ENCODE measurements at regions not wholly inside any gene's neighbourhood (a gene's known extent, or its start where the extent isn't known, plus 50 kb on each side); places are given as distances from the start of the nearest gene placed in this dataset.

- Histone ChIP-seq H3K4me3 (no peak overlapping the region), H3K36me3 (no peaks in the 10 kb centered on the region), H3K9me3 (no peaks in the 10 kb centered on the region), H3K4me1 (no peaks in the 10 kb centered on the region), H3K27me3 (no peaks in the 10 kb centered on the region), H3K27ac (no peak overlapping the region)
- TF ChIP-seq, protein P1, sequence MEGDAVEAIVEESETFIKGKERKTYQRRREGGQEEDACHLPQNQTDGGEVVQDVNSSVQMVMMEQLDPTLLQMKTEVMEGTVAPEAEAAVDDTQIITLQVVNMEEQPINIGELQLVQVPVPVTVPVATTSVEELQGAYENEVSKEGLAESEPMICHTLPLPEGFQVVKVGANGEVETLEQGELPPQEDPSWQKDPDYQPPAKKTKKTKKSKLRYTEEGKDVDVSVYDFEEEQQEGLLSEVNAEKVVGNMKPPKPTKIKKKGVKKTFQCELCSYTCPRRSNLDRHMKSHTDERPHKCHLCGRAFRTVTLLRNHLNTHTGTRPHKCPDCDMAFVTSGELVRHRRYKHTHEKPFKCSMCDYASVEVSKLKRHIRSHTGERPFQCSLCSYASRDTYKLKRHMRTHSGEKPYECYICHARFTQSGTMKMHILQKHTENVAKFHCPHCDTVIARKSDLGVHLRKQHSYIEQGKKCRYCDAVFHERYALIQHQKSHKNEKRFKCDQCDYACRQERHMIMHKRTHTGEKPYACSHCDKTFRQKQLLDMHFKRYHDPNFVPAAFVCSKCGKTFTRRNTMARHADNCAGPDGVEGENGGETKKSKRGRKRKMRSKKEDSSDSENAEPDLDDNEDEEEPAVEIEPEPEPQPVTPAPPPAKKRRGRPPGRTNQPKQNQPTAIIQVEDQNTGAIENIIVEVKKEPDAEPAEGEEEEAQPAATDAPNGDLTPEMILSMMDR (IDR thresholded peaks at IDR 0.05), result no peak
- no peak for DNase-seq (ENCODE audit: low spot score)
These were observed 317.6 kb downstream of the LRIG3 start for GRCh38 chr12:58602736-58603135.

- Histone ChIP-seq H3K36me3 (no peaks in the 10 kb centered on the region), H3K4me1 (no peaks in the 10 kb centered on the region), H3K9me3 (no peaks in the 10 kb centered on the region), H3K27me3 (no peaks in the 10 kb centered on the region), H3K4me3 (no peak overlapping the region), H3K27ac (no peak overlapping the region)
- DNase-seq (ENCODE audit: low spot score), result no peak
- TF ChIP-seq, protein P1 (IDR thresholded peaks at IDR 0.05), result no peak
These were observed 312.5 kb downstream of the LRIG3 start for GRCh38 chr12:58607805-58608204.

GRCh38 chr12:58608711-58609110 is 311.6 kb downstream of the LRIG3 start:
- Histone ChIP-seq H3K27ac (no peak overlapping the region), H3K27me3 (no peaks in the 10 kb centered on the region), H3K9me3 (no peaks in the 10 kb centered on the region), H3K36me3 (no peaks in the 10 kb centered on the region), H3K4me1 (no peaks in the 10 kb centered on the region), H3K4me3 (no peak overlapping the region)
- TF ChIP-seq, protein P1 (IDR thresholded peaks at IDR 0.05), result no peak
- DNase-seq (ENCODE audit: low spot score), result no peak

GRCh38 chr12:58615047-58615446 is 305.3 kb downstream of the LRIG3 start:
- Histone ChIP-seq H3K36me3 (no peaks in the 10 kb centered on the region), H3K9me3 (no peaks in the 10 kb centered on the region), H3K27me3 (no peaks in the 10 kb centered on the region), H3K27ac (no peak overlapping the region), H3K4me3 (no peak overlapping the region), H3K4me1 (no peaks in the 10 kb centered on the region)
- TF ChIP-seq, protein P1 (IDR thresholded peaks at IDR 0.05), result no peak
- DNase-seq (ENCODE audit: low spot score), result no peak

- Histone ChIP-seq H3K27me3 (no peaks in the 10 kb centered on the region), H3K36me3 (no peaks in the 10 kb centered on the region), H3K4me1 (no peaks in the 10 kb centered on the region), H3K9me3 (no peaks in the 10 kb centered on the region), H3K27ac (no peak overlapping the region), H3K4me3 (no peak overlapping the region)
- no peak for DNase-seq (ENCODE audit: low spot score)
- TF ChIP-seq, protein P1 (IDR thresholded peaks at IDR 0.05), result no peak
These were observed 304.7 kb downstream of the LRIG3 start for GRCh38 chr12:58615576-58615975.

DNA sequence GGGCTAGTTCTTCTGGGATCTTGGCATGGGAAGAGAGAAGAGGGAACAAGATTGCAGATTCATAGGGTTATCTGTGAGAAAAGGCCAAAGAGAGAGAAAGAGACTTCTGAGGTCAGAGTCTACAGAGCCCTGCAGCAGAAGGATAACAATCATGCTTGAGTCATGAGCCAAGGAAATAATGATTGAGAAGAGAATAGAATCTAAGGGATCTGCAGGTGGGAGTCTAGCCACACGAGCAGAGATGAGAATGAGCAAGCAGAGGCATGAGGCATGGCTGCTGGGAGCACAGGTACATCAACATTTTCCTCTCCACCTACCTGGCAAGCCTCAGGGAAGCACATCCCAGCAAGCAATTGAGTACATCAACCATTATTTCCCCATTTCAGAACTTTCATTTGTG is 303.7 kb downstream of the LRIG3 start:
- H3K4me1 ChIP-seq, result no peaks in the 10 kb centered on the region
- no peak overlapping the region for H3K4me3 ChIP-seq
- H3K36me3 ChIP-seq, result no peaks in the 10 kb centered on the region
- TF ChIP-seq, protein P1 (IDR thresholded peaks at IDR 0.05), result no peak
- H3K27me3 ChIP-seq, result no peaks in the 10 kb centered on the region
- DNase-seq (ENCODE audit: low spot score), result no peak
- H3K9me3 ChIP-seq, result no peaks in the 10 kb centered on the region
- H3K27ac ChIP-seq, result no peak overlapping the region
